ENCODE measurements at regions not wholly inside any gene's neighbourhood (a gene's known extent, or its start where the extent isn't known, plus 50 kb on each side); places are given as distances from the start of the nearest gene placed in this dataset.
"Not testable (repeated sequence)": the region's sequence is repeated elsewhere in the genome, so short reads cannot be mapped to it uniquely, and the experiment has no call there.

GRCh38 chr7:118974836-118975235 lies 750.3 kb downstream of the ANKRD7 start:
- DNase-seq, result no peak
- no peak for ATAC-seq
- H3K27me3 ChIP-seq (ENCODE audit: control insufficient read depth, insufficient read depth), result no peaks in the 10 kb centered on the region
- no peak overlapping the region for H3K27ac ChIP-seq (ENCODE audit: low read length)
- intact Hi-C loops (cut with DNase I), result no loop called here
- H3K4me3 ChIP-seq (ENCODE audit: low read length), result no peak overlapping the region
- no peaks in the 10 kb centered on the region for H3K4me1 ChIP-seq (ENCODE audit: control insufficient read depth, insufficient read depth, low read length)
- WGBS, result 79% methylated on average over 1 of the region's 1 CpG
- H3K9me3 ChIP-seq (ENCODE audit: control insufficient read depth, low read length), result no peaks in the 10 kb centered on the region

- H3K27ac ChIP-seq (ENCODE audit: low read length), result no peak overlapping the region
- H3K4me1 ChIP-seq (ENCODE audit: control insufficient read depth, insufficient read depth, low read length), result no peaks in the 10 kb centered on the region
- H3K9me3 ChIP-seq (ENCODE audit: control insufficient read depth, low read length), result no peaks in the 10 kb centered on the region
- ATAC-seq (no peak), DNase-seq (no peak)
- no peak overlapping the region for H3K4me3 ChIP-seq (ENCODE audit: low read length)
- intact Hi-C loops (cut with DNase I), result no loop called here
- 58% methylated on average over 1 of the region's 1 CpG for WGBS
- H3K27me3 ChIP-seq (ENCODE audit: control insufficient read depth, insufficient read depth), result no peaks in the 10 kb centered on the region
Measured at GRCh38 chr7:118995350-118995749, 770.8 kb downstream of the ANKRD7 start.

- ATAC-seq, result no peak
- H3K9me3 ChIP-seq (ENCODE audit: control insufficient read depth, low read length), result no peaks in the 10 kb centered on the region
- DNase-seq, result no peak
- intact Hi-C loops (cut with DNase I), result no loop called here
- H3K27ac ChIP-seq (ENCODE audit: low read length), result no peak overlapping the region
- no peak overlapping the region for H3K4me3 ChIP-seq (ENCODE audit: low read length)
- no peaks in the 10 kb centered on the region for H3K4me1 ChIP-seq (ENCODE audit: control insufficient read depth, insufficient read depth, low read length)
- H3K27me3 ChIP-seq (ENCODE audit: control insufficient read depth, insufficient read depth), result no peaks in the 10 kb centered on the region
Measured at GRCh38 chr7:119007236-119007635, 782.7 kb downstream of the ANKRD7 start.

- no peak for DNase-seq
- H3K9me3 ChIP-seq (ENCODE audit: control insufficient read depth, low read length), result no peaks in the 10 kb centered on the region
- no peaks in the 10 kb centered on the region for H3K4me1 ChIP-seq (ENCODE audit: control insufficient read depth, insufficient read depth, low read length)
- intact Hi-C loops (cut with DNase I), result no loop called here
- no peak overlapping the region for H3K4me3 ChIP-seq (ENCODE audit: low read length)
- WGBS, result 90% methylated on average over 1 of the region's 1 CpG
- ATAC-seq, result no peak
- H3K27ac ChIP-seq (ENCODE audit: low read length), result no peak overlapping the region
- H3K27me3 ChIP-seq (ENCODE audit: control insufficient read depth, insufficient read depth), result no peaks in the 10 kb centered on the region
Measured at GRCh38 chr7:119010635-119011034, 786.1 kb downstream of the ANKRD7 start.

- Histone ChIP-seq H3K9me3 (ENCODE audit: control insufficient read depth, low read length) (no peaks in the 10 kb centered on the region), H3K27ac (ENCODE audit: low read length) (no peak overlapping the region), H3K4me1 (ENCODE audit: control insufficient read depth, insufficient read depth, low read length) (no peaks in the 10 kb centered on the region), H3K27me3 (ENCODE audit: control insufficient read depth, insufficient read depth) (no peaks in the 10 kb centered on the region), H3K4me3 (ENCODE audit: low read length) (no peak overlapping the region)
- intact Hi-C loops (cut with DNase I), result no loop called here
- 67% methylated on average over 2 of the region's 2 CpGs for WGBS
- no peak for ATAC-seq
- DNase-seq, result no peak
Measured at GRCh38 chr7:119026391-119026790, 801.9 kb downstream of the ANKRD7 start.

- DNase-seq (no peak), ATAC-seq (no peak)
- Histone ChIP-seq H3K4me3 (ENCODE audit: low read length) (no peak overlapping the region), H3K4me1 (ENCODE audit: control insufficient read depth, insufficient read depth, low read length) (no peaks in the 10 kb centered on the region), H3K9me3 (ENCODE audit: control insufficient read depth, low read length) (no peaks in the 10 kb centered on the region), H3K27me3 (ENCODE audit: control insufficient read depth, insufficient read depth) (no peaks in the 10 kb centered on the region), H3K27ac (ENCODE audit: low read length) (no peak overlapping the region)
- WGBS, result 31% methylated on average over 1 of the region's 1 CpG
- intact Hi-C loops (cut with DNase I), result no loop called here
Measured at GRCh38 chr7:119028736-119029135, 804.2 kb downstream of the ANKRD7 start.

GRCh38 chr7:119032136-119032535 lies 807.6 kb downstream of the ANKRD7 start:
- H3K9me3 ChIP-seq (ENCODE audit: control insufficient read depth, low read length); intact Hi-C loops (cut with DNase I); H3K27me3 ChIP-seq (ENCODE audit: control insufficient read depth, insufficient read depth); H3K4me1 ChIP-seq (ENCODE audit: control insufficient read depth, insufficient read depth, low read length); ATAC-seq; DNase-seq; H3K4me3 ChIP-seq (ENCODE audit: low read length); H3K27ac ChIP-seq (ENCODE audit: low read length): not testable (repeated sequence)
- 94% methylated on average over 4 of the region's 4 CpGs for WGBS

- no peaks in the 10 kb centered on the region for H3K27me3 ChIP-seq (ENCODE audit: control insufficient read depth, insufficient read depth)
- ATAC-seq (no peak), DNase-seq (no peak)
- no peaks in the 10 kb centered on the region for H3K9me3 ChIP-seq (ENCODE audit: control insufficient read depth, low read length)
- intact Hi-C loops (cut with DNase I), result no loop called here
- 48% methylated on average over 3 of the region's 3 CpGs for WGBS
- no peaks in the 10 kb centered on the region for H3K4me1 ChIP-seq (ENCODE audit: control insufficient read depth, insufficient read depth, low read length)
- no peak overlapping the region for H3K27ac ChIP-seq (ENCODE audit: low read length)
- H3K4me3 ChIP-seq (ENCODE audit: low read length), result no peak overlapping the region
Measured at GRCh38 chr7:119033641-119034040, 809.1 kb downstream of the ANKRD7 start.

GRCh38 chr7:119037941-119038340 lies 813.4 kb downstream of the ANKRD7 start:
- Histone ChIP-seq H3K9me3 (ENCODE audit: control insufficient read depth, low read length) (no peaks in the 10 kb centered on the region), H3K27me3 (ENCODE audit: control insufficient read depth, insufficient read depth) (no peaks in the 10 kb centered on the region), H3K4me3 (ENCODE audit: low read length) (no peak overlapping the region), H3K4me1 (ENCODE audit: control insufficient read depth, insufficient read depth, low read length) (no peaks in the 10 kb centered on the region), H3K27ac (ENCODE audit: low read length) (no peak overlapping the region)
- WGBS, result 55% methylated on average over 2 of the region's 2 CpGs
- intact Hi-C loops (cut with DNase I), result no loop called here
- DNase-seq (no peak), ATAC-seq (no peak)

GRCh38 chr7:119046068-119046467 lies 821.6 kb downstream of the ANKRD7 start:
- H3K9me3 ChIP-seq (ENCODE audit: control insufficient read depth, low read length), result no peaks in the 10 kb centered on the region
- intact Hi-C loops (cut with DNase I), result no loop called here
- no peaks in the 10 kb centered on the region for H3K27me3 ChIP-seq (ENCODE audit: control insufficient read depth, insufficient read depth)
- no peak for ATAC-seq
- H3K4me3 ChIP-seq (ENCODE audit: low read length), result no peak overlapping the region
- DNase-seq, result no peak
- no peaks in the 10 kb centered on the region for H3K4me1 ChIP-seq (ENCODE audit: control insufficient read depth, insufficient read depth, low read length)
- WGBS, result 93% methylated on average over 1 of the region's 1 CpG
- H3K27ac ChIP-seq (ENCODE audit: low read length), result no peak overlapping the region

GRCh38 chr7:119065966-119066365 lies 841.5 kb downstream of the ANKRD7 start:
- DNase-seq (no peak), ATAC-seq (no peak)
- H3K9me3 ChIP-seq (ENCODE audit: control insufficient read depth, low read length), result no peaks in the 10 kb centered on the region
- no peak overlapping the region for H3K4me3 ChIP-seq (ENCODE audit: low read length)
- H3K27me3 ChIP-seq (ENCODE audit: control insufficient read depth, insufficient read depth), result no peaks in the 10 kb centered on the region
- H3K4me1 ChIP-seq (ENCODE audit: control insufficient read depth, insufficient read depth, low read length), result no peaks in the 10 kb centered on the region
- WGBS, result 83% methylated on average over 4 of the region's 4 CpGs
- intact Hi-C loops (cut with DNase I), result no loop called here
- H3K27ac ChIP-seq (ENCODE audit: low read length), result no peak overlapping the region

GRCh38 chr7:119086026-119086425 lies 861.5 kb downstream of the ANKRD7 start:
- WGBS, result 78% methylated on average over 1 of the region's 1 CpG
- no peak for DNase-seq
- intact Hi-C loops (cut with DNase I), result no loop called here

More at GRCh38 chr7:119086026-119086425, 861.5 kb downstream of the ANKRD7 start:
- H3K4me1 ChIP-seq (ENCODE audit: control insufficient read depth, insufficient read depth, low read length), result no peaks in the 10 kb centered on the region
- H3K4me3 ChIP-seq (ENCODE audit: low read length), result no peak overlapping the region
- no peak for ATAC-seq
- no peaks in the 10 kb centered on the region for H3K27me3 ChIP-seq (ENCODE audit: control insufficient read depth, insufficient read depth)
- H3K9me3 ChIP-seq (ENCODE audit: control insufficient read depth, low read length), result no peaks in the 10 kb centered on the region
- no peak overlapping the region for H3K27ac ChIP-seq (ENCODE audit: low read length)

All from right cardiac atrium (tissue), 5 donors.